OCI-LY1 (cell line): ENCODE measurements at regions not wholly inside any gene's neighbourhood (a gene's known extent, or its start where the extent isn't known, plus 50 kb on each side); places are given as distances from the start of the nearest gene placed in this dataset.

Source experiments
- H2AFZ ChIP-seq: fragments of 200-600 bp; sonication (generic), shearing (Covaris generic); 2 replicates; pipeline ENCODE4 v1.6.0; 2014; ENCODE audit warnings: antibody characterized with exemption, mild to moderate bottlenecking, low read length
- H3F3A ChIP-seq: fragments of 200-600 bp; sonication (generic), shearing (Covaris generic); 2 replicates; pipeline ENCODE4 v1.6.0; 2014; ENCODE audit warnings: mild to moderate bottlenecking, antibody characterized with exemption, low read length, moderate library complexity; ENCODE audit not compliant: insufficient read depth
- H3K27ac ChIP-seq: fragments of 200-600 bp; sonication (generic); 2 replicates; pipeline ENCODE4 v1.5.1; 2014; ENCODE audit warnings: low read length, mixed run types, mild to moderate bottlenecking, low read depth; ENCODE audit not compliant: poor library complexity, severe bottlenecking
- H3K27me3 ChIP-seq: fragments of 200-600 bp; sonication (generic); 2 replicates; pipeline ENCODE4 v1.6.0; 2014; ENCODE audit warnings: antibody characterized with exemption, mild to moderate bottlenecking, low read length, moderate library complexity; ENCODE audit not compliant: insufficient read depth
- H3K36me3 ChIP-seq: fragments of 200-600 bp; sonication (generic); 2 replicates; pipeline ENCODE4 v1.6.1; 2014; ENCODE audit warnings: mild to moderate bottlenecking, antibody characterized with exemption, low read length, moderate library complexity, mixed read lengths; ENCODE audit not compliant: insufficient read depth
- H3K4me1 ChIP-seq: fragments of 200-600 bp; sonication (generic); 2 replicates; pipeline ENCODE4 v1.5.1; 2014; ENCODE audit warnings: mild to moderate bottlenecking, low read length, moderate library complexity; ENCODE audit not compliant: insufficient read depth, severe bottlenecking
- H3K4me2 ChIP-seq: fragments of 200-600 bp; sonication (generic), shearing (Covaris generic); 2 replicates; pipeline ENCODE4 v1.6.1; 2014; ENCODE audit warnings: low read length
- H3K4me3 ChIP-seq: fragments of 200-600 bp; sonication (generic); 2 replicates; pipeline ENCODE4 v1.5.1; 2014; ENCODE audit warnings: low read length, low read depth, mild to moderate bottlenecking, mixed read lengths; ENCODE audit not compliant: poor library complexity, severe bottlenecking
- H3K79me2 ChIP-seq: fragments of 200-600 bp; shearing (Covaris generic); 2 replicates; pipeline ENCODE4 v1.6.1; 2016; ENCODE audit warnings: mixed run types, low read length, mixed read lengths; ENCODE audit not compliant: insufficient read depth
- H3K9ac ChIP-seq: fragments of 200-600 bp; sonication (generic), shearing (Covaris generic); 2 replicates; pipeline ENCODE4 v1.6.1; 2014; ENCODE audit warnings: mild to moderate bottlenecking, low read length, mixed read lengths
- H3K9me2 ChIP-seq: fragments of 200-600 bp; sonication (generic), shearing (Covaris generic); 2 replicates; pipeline ENCODE4 v1.6.1; 2014; ENCODE audit warnings: low read depth, mild to moderate bottlenecking, low read length, mixed read lengths
- H3K9me3 ChIP-seq: fragments of 200-600 bp; shearing (Covaris generic); 2 replicates; pipeline ENCODE4 v1.6.1; 2014; ENCODE audit warnings: low read length, mixed read lengths
- H4K20me1 ChIP-seq: fragments of 200-600 bp; sonication (generic), shearing (Covaris generic); 2 replicates; pipeline ENCODE4 v1.6.0; 2016; ENCODE audit warnings: mild to moderate bottlenecking, low read length; ENCODE audit not compliant: insufficient read depth
- CTCF ChIP-seq: fragments of 200-600 bp; sonication (generic), shearing (Covaris generic); IDR thresholded peaks from 2 replicates; pipeline ENCODE4 v1.5.1; 2017; ENCODE audit warnings: mild to moderate bottlenecking, antibody characterized with exemption, low read length, moderate library complexity, mixed read lengths
- EZH2 ChIP-seq: fragments of 200-600 bp; sonication (generic), shearing (Covaris generic); IDR thresholded peaks from 2 replicates; pipeline ENCODE4 v1.8.0; 2017; ENCODE audit warnings: borderline replicate concordance, mixed run types, mild to moderate bottlenecking, antibody characterized with exemption, low read length, moderate library complexity, mixed read lengths

DNA sequence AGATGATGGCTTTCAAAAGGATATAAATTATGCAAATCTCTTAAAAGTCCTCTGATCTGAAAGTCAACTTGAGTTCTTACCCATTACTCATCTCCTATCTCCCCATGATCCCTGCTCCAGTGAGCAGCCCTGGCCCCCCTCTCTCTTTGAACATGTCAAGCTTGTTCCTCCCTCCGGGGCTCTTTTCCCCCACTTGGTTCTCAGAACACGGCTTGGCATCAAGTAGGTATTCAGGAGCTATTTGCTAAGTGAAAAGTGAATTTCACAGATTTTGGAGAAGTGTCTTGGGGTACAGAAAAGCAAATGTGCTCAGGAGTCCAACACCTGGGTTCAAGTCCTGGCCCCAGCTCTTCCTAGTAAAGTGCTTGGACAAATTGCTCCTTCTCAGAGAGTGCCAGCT is 98.3 kb upstream of the CTBP2 start:
- H3K4me2 ChIP-seq, result no peak overlapping the region
- no peaks in the 10 kb centered on the region for H3K79me2 ChIP-seq
- peaks cover 3% of the 10 kb centered on the region; the same call in 1 of the 2 replicates for H3K27me3 ChIP-seq
- H2AFZ ChIP-seq, result no peak overlapping the region
- H3K9me2 ChIP-seq, result no peaks in the 10 kb centered on the region
- no peaks in the 10 kb centered on the region for H3F3A ChIP-seq
- no peaks in the 10 kb centered on the region for H3K9me3 ChIP-seq
- H3K9ac ChIP-seq, result no peak overlapping the region
- no peak overlapping the region for H3K4me3 ChIP-seq
- no peak for TF ChIP-seq CTCF
- TF ChIP-seq EZH2, result no peak
- no peaks in the 10 kb centered on the region for H3K36me3 ChIP-seq
- no peaks in the 10 kb centered on the region for H4K20me1 ChIP-seq
- H3K4me1 ChIP-seq, result no peaks in the 10 kb centered on the region
- H3K27ac ChIP-seq, result no peak overlapping the region

DNA sequence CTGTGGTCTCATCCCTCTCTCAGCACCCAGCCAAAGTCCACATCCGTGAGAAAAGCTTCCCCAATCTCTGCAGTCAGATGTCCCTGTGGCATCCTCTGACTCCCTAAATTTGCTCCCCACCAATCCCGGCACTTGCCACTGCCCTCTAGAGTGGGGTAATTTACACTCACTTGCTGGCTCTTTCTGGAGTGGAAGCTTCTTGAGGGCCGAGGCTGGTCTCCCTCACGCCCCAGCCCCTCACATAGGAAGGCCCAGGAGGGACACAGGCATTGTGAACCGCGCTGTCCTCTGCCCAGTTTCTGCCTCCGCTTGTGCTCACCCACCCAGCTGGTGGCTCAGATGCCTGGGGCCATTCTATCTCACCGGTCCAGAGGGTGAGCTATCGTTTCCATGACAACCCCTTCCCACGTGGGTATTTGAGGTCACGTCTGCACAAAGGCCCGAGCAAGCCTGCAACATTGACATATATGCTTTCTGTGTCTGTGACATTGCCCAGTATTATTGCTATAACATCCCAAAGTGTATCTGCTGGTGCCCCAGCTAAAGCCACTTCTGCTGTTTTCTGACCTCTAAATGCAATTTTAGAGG is 97.3 kb upstream of the CTBP2 start:
- H3K79me2 ChIP-seq, result no peaks in the 10 kb centered on the region
- H3K9me2 ChIP-seq, result no peaks in the 10 kb centered on the region
- H3K36me3 ChIP-seq, result no peaks in the 10 kb centered on the region
- TF ChIP-seq CTCF (no peak), EZH2 (no peak)
- no peaks in the 10 kb centered on the region for H4K20me1 ChIP-seq
- H3K27ac ChIP-seq, result no peak overlapping the region
- no peaks in the 10 kb centered on the region for H3K9me3 ChIP-seq
- no peak overlapping the region for H3K9ac ChIP-seq
- H3K4me2 ChIP-seq, result no peak overlapping the region
- H3F3A ChIP-seq, result no peaks in the 10 kb centered on the region
- no peak overlapping the region for H2AFZ ChIP-seq
- no peaks in the 10 kb centered on the region for H3K4me1 ChIP-seq
- H3K27me3 ChIP-seq, result peaks cover 3% of the 10 kb centered on the region; the same call in 1 of the 2 replicates
- H3K4me3 ChIP-seq, result no peak overlapping the region

GRCh38 chr10:125256026-125256425 is 95.7 kb upstream of the CTBP2 start:
- no peaks in the 10 kb centered on the region for H3K4me1 ChIP-seq
- no peaks in the 10 kb centered on the region for H3K9me2 ChIP-seq
- no peak overlapping the region for H2AFZ ChIP-seq
- no peaks in the 10 kb centered on the region for H3K9me3 ChIP-seq
- peaks cover 3% of the 10 kb centered on the region; the same call in 1 of the 2 replicates for H3K27me3 ChIP-seq
- H3K9ac ChIP-seq, result no peak overlapping the region
- no peak for TF ChIP-seq CTCF
- TF ChIP-seq EZH2, result no peak
- no peaks in the 10 kb centered on the region for H3K36me3 ChIP-seq
- no peaks in the 10 kb centered on the region for H3K79me2 ChIP-seq
- H3F3A ChIP-seq, result no peaks in the 10 kb centered on the region
- no peak overlapping the region for H3K4me3 ChIP-seq
- no peak overlapping the region for H3K4me2 ChIP-seq
- H3K27ac ChIP-seq, result no peak overlapping the region
- H4K20me1 ChIP-seq, result no peaks in the 10 kb centered on the region
